IPS-NIHi11 (cell line): ENCODE measurements at regions not wholly inside any gene's neighbourhood (a gene's known extent, or its start where the extent isn't known, plus 50 kb on each side); places are given as distances from the start of the nearest gene placed in this dataset.

ENCODE experiments used
- DNase-seq: peaks from one replicate; pipeline ENCODE4 v3.0.0; 2012; ENCODE audit warnings: mixed read lengths, low spot score

GRCh38 chr10:100612601-100613595 lies 77.2 kb downstream of the HIF1AN start:
- no peak for DNase-seq

- no peak for DNase-seq
Measured at GRCh38 chr10:100613846-100614245, 78.1 kb downstream of the HIF1AN start.

GRCh38 chr10:100614429-100615095 lies 78.8 kb downstream of the HIF1AN start:
- peak; percentile 50 for DNase-seq

- no peak for DNase-seq
Measured at GRCh38 chr10:100615241-100615640, 79.5 kb downstream of the HIF1AN start.

- DNase-seq: no peak
Measured at GRCh38 chr10:100615908-100616307, 80.2 kb downstream of the HIF1AN start.

GRCh38 chr10:100618091-100618615 lies 82.4 kb downstream of the HIF1AN start:
- DNase-seq: no peak

GRCh38 chr10:100618632-100619255 lies 83.0 kb downstream of the HIF1AN start:
- no peak for DNase-seq

- no peak for DNase-seq
Measured at GRCh38 chr10:100620087-100620835, 84.5 kb downstream of the HIF1AN start.

- no peak for DNase-seq
Measured at GRCh38 chr10:100621360-100622205, 85.8 kb downstream of the HIF1AN start.

- no peak for DNase-seq
Measured at GRCh38 chr10:100622946-100623345, 87.2 kb downstream of the HIF1AN start.

- DNase-seq: no peak
Measured at GRCh38 chr10:100623521-100624230, 87.9 kb downstream of the HIF1AN start.

GRCh38 chr10:100624298-100624697 lies 88.6 kb downstream of the HIF1AN start:
- no peak for DNase-seq

- peak; percentile 78 for DNase-seq
Measured at GRCh38 chr10:100625816-100626215, 90.1 kb downstream of the HIF1AN start.

GRCh38 chr10:100628061-100628460 lies 92.3 kb downstream of the HIF1AN start:
- DNase-seq: no peak

GRCh38 chr10:100631192-100631591 lies 95.4 kb downstream of the HIF1AN start:
- no peak for DNase-seq

GRCh38 chr10:100632027-100632426 lies 96.3 kb downstream of the HIF1AN start:
- no peak for DNase-seq

- DNase-seq: no peak
Measured at GRCh38 chr10:100634034-100634433, 98.3 kb downstream of the HIF1AN start.

- no peak for DNase-seq
Measured at GRCh38 chr10:100636848-100637553, 101.3 kb downstream of the HIF1AN start.

- DNase-seq: peak; percentile 82
Measured at GRCh38 chr10:100637785-100638184, 102.0 kb downstream of the HIF1AN start.
